ENCODE measurements at regions not wholly inside any gene's neighbourhood (a gene's known extent, or its start where the extent isn't known, plus 50 kb on each side); places are given as distances from the start of the nearest gene placed in this dataset.

GRCh38 chr1:80076469-80076868 is 1069.9 kb upstream of the ADGRL4 start:
- DNase-seq (ENCODE audit: extremely low read depth, low read depth), result no peak

- DNase-seq (ENCODE audit: extremely low read depth, low read depth), result no peak
These were observed 1068.8 kb upstream of the ADGRL4 start for GRCh38 chr1:80075351-80075750.

GRCh38 chr1:80072563-80072962 is 1066.0 kb upstream of the ADGRL4 start:
- DNase-seq (ENCODE audit: extremely low read depth, low read depth), result no peak

- DNase-seq (ENCODE audit: extremely low read depth, low read depth), result no peak
These were observed 1059.5 kb upstream of the ADGRL4 start for GRCh38 chr1:80066060-80066459.

GRCh38 chr1:80064524-80064923 is 1058.0 kb upstream of the ADGRL4 start:
- no peak for DNase-seq (ENCODE audit: extremely low read depth, low read depth)

GRCh38 chr1:80059940-80060339 is 1053.4 kb upstream of the ADGRL4 start:
- no peak for DNase-seq (ENCODE audit: extremely low read depth, low read depth)

GRCh38 chr1:80056179-80056578 is 1049.6 kb upstream of the ADGRL4 start:
- no peak for DNase-seq (ENCODE audit: extremely low read depth, low read depth)

- peak; percentile 33 for DNase-seq (ENCODE audit: extremely low read depth, low read depth)
These were observed 1047.6 kb upstream of the ADGRL4 start for GRCh38 chr1:80054129-80054528.

GRCh38 chr1:80053613-80054012 is 1047.1 kb upstream of the ADGRL4 start:
- DNase-seq (ENCODE audit: extremely low read depth, low read depth), result no peak

GRCh38 chr1:80050523-80050922 is 1044.0 kb upstream of the ADGRL4 start:
- no peak for DNase-seq (ENCODE audit: extremely low read depth, low read depth)

- no peak for DNase-seq (ENCODE audit: extremely low read depth, low read depth)
These were observed 1043.6 kb upstream of the ADGRL4 start for GRCh38 chr1:80050085-80050484.

- no peak for DNase-seq (ENCODE audit: extremely low read depth, low read depth)
These were observed 1042.2 kb upstream of the ADGRL4 start for GRCh38 chr1:80048716-80049115.

- no peak for DNase-seq (ENCODE audit: extremely low read depth, low read depth)
These were observed 1041.3 kb upstream of the ADGRL4 start for GRCh38 chr1:80047791-80048190.

- no peak for DNase-seq (ENCODE audit: extremely low read depth, low read depth)
These were observed 1038.1 kb upstream of the ADGRL4 start for GRCh38 chr1:80044662-80045061.

- no peak for DNase-seq (ENCODE audit: extremely low read depth, low read depth)
These were observed 1030.3 kb upstream of the ADGRL4 start for GRCh38 chr1:80036690-80037432.

- DNase-seq (ENCODE audit: extremely low read depth, low read depth), result no peak
These were observed 1016.8 kb upstream of the ADGRL4 start for GRCh38 chr1:80023358-80023757.

GRCh38 chr1:80021891-80022290 is 1015.4 kb upstream of the ADGRL4 start:
- DNase-seq (ENCODE audit: extremely low read depth, low read depth), result no peak

- no peak for DNase-seq (ENCODE audit: extremely low read depth, low read depth)
These were observed 1011.8 kb upstream of the ADGRL4 start for GRCh38 chr1:80018348-80018747.

- no peak for DNase-seq (ENCODE audit: extremely low read depth, low read depth)
These were observed 1002.4 kb upstream of the ADGRL4 start for GRCh38 chr1:80008934-80009333.

- DNase-seq (ENCODE audit: extremely low read depth, low read depth), result no peak
These were observed 996.7 kb upstream of the ADGRL4 start for GRCh38 chr1:80003250-80003649.

GRCh38 chr1:79988401-79988800 is 981.9 kb upstream of the ADGRL4 start:
- no peak for DNase-seq (ENCODE audit: extremely low read depth, low read depth)

- DNase-seq (ENCODE audit: extremely low read depth, low read depth), result no peak
These were observed 975.7 kb upstream of the ADGRL4 start for GRCh38 chr1:79982211-79982610.

- DNase-seq (ENCODE audit: extremely low read depth, low read depth), result no peak
These were observed 975.0 kb upstream of the ADGRL4 start for GRCh38 chr1:79981481-79981880.

All from NCI-H460 (cell line).